Activated CD4-positive, alpha-beta T cell treated with anti-CD3 and anti-CD28 coated beads, Interleukin-2, Interleukin-6, amounts not matched to agents 100 ng/mL and 50 ng/mL, durations not matched to agents 16 hours and 8 hours (primary cell): ENCODE measurements at regions not wholly inside any gene's neighbourhood (a gene's known extent, or its start where the extent isn't known, plus 50 kb on each side); places are given as distances from the start of the nearest gene placed in this dataset.
"Not testable (repeated sequence)": the region's sequence is repeated elsewhere in the genome, so short reads cannot be mapped to it uniquely, and the experiment has no call there.

Source experiments
- DNase-seq: peaks from one replicate; pipeline ENCODE4 v3.0.0-alpha.2; 2020

- no peak for DNase-seq
Observed at GRCh38 chr5:57642698-57643097, 160.1 kb upstream of the ACTBL2 start.

DNA sequence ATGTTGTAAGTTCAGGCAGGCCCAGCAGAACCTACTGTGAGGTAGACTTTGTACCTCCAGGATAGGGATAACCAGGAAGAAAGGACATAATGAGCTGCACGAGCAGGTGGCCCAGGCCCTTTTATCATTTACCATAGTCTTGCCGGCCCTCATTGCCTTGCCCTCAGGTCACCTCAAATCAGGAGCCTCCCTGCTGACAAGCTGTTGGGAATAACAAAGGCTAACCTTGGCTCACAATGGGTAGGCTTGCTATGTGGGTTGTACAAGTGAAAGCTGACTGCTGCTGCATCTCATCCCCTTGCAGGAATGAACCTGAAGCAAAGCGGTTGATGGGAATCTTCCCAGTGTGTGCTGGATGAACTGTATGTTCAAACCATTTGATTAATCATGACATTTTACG, 159.5 kb upstream of the ACTBL2 start:
- DNase-seq: no peak

- no peak for DNase-seq
Observed at GRCh38 chr5:57635146-57635777, 152.7 kb upstream of the ACTBL2 start.

DNA sequence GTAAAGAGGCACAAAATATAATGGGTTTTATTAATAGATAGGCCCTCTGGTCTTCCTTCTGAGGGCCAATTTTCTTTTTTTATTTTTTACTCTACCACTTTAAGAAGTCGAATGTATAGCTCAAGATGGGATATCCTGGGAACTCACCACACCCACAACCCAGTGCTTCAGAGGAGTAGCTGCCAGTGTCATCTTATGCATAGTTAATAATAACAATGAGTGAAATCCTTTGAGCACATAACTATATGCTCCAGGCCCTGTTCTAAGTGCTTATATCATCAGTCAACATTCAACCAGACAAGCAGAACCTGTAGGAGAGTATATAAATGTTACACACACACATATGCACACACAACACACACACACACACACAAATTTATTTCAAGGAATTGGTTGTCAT, 150.3 kb upstream of the ACTBL2 start:
- no peak for DNase-seq

DNA sequence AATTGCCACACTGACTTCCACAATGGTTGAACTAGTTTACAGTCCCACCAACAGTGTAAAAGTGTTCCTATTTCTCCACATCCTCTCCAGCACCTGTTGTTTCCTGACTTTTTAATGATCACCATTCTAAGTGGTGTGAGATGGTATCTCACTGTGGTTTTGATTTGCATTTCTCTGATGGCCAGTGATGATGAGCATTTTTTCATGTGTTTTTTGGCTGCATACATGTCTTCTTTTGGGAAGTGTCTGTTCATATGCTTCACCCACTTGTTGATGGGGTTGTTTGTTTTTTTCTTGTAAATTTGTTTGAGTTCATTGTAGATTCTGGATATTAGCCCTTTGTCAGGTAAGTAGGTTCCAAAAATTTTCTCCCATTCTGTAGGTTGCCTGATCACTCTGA, 148.5 kb upstream of the ACTBL2 start:
- DNase-seq: not testable (repeated sequence)

DNA sequence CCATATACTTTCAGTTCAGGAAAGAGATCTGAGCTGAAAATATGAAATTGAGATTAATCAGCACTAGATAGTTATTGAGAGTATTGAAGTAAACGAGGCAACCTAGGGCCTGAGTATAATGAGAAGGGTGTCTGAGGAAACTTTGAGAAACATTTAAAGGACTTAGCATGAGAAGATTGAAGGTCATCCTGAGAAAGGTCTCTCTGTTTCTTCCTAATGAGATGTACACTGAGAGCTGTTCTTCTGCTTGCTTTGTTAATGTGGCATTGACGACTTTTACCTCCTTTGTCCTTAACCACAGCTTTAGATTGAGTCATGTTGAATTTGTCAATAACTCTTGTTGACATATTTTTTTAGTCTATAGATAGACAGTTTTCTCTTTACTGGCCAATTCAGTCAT, 145.1 kb upstream of the ACTBL2 start:
- DNase-seq: no peak

DNA sequence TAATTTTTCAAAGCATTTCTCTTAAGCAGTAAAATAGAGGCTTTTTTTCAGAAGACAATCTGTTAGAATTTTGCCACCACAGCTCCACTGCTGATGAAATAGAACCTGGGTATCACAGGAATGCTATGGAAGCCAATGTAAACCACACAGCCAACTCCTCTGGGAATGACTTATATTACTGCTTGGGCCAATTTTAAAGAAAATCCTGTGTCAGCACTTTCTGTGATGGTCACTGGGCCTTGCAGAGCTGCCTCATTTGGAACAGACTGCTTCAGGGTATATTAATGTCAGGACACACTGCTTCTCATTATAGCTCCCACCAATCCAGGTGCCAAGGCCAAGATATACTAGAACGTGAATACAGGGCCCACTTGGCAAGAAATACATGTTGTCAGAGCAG, 144.1 kb upstream of the ACTBL2 start:
- DNase-seq: no peak

- no peak for DNase-seq
Observed at GRCh38 chr5:57621624-57622023, 139.0 kb upstream of the ACTBL2 start.

DNA sequence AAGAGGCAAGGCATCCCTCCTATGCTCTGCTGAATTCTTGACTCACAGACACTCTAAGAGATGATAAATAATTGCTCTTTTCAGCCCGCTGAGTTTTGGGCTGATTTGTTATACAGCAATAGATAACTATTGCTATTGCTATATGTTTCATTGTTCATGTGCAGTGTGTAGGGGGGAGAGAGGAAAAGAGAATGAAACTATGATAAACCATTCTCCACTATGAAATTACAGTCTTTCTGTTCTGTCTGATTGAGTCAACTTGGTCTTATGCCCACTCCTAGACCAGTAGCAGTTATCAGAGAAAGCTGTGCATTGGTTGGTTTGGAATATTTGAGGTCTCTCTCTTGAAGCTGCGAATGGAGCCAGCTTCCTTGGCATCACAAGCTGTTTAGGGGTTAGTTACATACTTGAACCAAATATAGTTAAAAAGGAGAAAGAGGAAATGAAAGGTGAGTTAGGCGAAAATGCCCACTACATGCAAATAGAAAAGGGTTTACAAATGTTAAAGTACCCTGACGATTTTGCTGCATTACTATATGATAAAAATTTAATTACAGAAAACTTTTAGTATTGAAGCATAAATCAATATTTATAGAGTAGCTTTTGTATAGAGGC, 136.3 kb upstream of the ACTBL2 start:
- DNase-seq: no peak

DNA sequence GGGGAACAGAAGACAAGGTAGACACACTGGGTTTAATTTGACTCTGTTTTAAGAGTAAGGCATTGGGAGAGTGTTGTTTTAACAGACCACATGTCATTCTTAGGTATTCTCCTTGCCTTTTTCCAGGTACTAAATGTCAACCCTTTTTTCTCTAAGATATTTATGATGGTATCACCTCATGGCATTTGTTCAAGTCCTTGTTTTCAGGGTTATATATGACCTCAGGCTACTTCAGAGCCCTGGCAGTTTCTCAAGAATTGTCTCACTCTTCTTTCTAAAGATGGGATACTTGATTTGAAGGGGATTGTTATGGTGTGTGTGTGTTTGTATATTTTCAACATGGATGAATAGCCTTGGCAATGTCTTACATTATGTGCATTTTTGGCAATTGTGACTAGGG, 131.1 kb upstream of the ACTBL2 start:
- no peak for DNase-seq

DNA sequence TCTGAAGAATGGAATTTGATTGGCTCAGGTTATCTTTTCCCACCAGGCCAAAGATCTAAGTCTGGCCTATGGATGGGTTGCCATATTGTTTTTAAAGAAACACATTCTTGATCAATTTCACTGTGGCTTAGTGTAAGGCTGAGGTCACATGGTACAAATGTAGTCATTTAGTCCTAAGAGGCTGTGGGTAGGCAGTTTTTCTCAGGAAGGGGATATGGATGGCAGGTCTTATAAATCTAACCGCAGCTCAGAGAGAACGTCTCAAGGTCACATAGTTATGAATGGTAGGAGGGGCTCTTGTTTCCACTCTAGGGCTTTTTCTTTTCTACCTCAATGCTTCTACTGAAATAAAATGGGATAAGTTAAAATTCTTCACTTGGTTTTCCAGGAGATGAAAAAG, 128.6 kb upstream of the ACTBL2 start:
- no peak for DNase-seq

- DNase-seq: no peak
Observed at GRCh38 chr5:57608542-57608941, 125.9 kb upstream of the ACTBL2 start.

DNA sequence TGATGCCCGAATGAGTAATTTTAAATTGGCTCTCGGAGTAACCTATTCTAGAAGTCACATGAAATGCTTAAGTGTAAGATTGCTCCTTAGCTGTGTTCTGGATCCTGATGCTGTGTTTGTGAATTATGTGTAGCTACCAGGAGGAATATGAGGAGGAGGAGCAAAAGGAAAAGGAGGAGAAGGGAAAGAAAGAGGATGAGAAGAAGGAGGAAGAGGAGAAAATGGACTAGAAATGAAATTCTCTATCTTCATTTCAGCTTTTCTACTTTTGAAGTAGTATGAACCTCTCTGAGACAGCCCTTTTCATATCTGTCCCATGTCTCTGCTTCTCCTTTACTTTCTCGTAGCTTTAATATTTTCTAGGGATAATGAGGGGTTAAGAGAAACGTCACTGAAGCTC, 119.4 kb upstream of the ACTBL2 start:
- no peak for DNase-seq

GRCh38 chr5:57600321-57600720, 117.7 kb upstream of the ACTBL2 start:
- no peak for DNase-seq

DNA sequence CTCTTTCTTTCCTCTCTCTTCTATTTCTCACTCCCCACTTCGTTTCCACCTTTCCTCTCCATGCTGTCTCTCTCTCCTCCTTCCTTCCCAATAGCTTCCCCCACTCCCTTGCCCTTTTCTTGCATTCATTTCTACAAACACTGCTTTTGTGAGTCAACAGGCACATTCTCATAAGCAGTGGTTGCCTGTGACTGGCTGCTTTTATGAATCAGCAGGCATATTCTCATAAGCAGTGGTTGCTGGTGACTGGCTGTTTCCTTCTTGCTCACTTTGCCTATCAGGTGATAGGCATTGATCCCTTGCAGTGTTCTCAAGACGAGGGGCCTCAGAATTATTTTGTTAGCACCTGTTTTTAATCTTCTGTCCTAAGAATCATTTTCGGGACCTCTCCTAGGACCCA, 116.1 kb upstream of the ACTBL2 start:
- DNase-seq: peak; percentile 45

- no peak for DNase-seq
Observed at GRCh38 chr5:57598097-57598496, 115.5 kb upstream of the ACTBL2 start.

DNA sequence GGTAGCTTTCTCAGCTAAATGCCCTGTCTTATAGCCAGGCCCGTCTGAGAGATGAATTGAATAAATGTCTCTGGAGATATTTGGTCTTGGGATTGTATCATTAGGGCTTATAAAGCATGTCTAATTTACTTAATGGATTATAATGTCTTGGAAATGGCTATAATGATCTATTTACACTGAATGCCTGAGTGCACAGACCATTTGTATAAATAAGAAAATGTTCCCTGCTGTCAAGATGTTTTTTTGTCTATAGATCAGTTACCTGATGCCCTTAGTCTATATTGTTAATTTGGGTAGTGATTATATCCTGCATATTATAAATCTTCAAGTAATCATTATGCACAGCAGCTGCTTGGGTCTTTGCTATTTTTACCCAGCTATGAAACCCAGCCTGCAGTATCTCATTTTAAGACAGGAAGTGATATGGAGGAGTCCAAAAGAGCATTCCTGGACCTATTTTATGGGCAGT, 112.9 kb upstream of the ACTBL2 start:
- no peak for DNase-seq

DNA sequence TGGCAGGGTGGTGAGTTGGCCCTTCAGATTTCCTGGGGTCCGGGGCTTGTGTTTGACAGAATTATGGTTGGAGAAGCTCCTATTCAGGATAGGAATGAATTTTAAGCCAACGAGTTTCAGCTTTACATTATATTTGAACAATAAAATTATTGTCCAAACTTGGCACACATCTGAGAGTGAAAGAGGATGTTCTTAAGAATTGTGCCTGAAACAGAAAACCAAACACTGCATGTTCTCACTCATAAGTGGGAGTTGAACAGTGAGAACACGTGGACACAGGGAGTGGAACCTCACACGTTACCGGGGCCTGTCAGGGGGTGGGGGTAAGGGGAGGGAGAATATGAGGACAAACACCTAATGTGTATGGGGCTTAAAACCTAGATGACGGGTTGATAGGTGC, 111.8 kb upstream of the ACTBL2 start:
- DNase-seq: no peak

- no peak for DNase-seq
Observed at GRCh38 chr5:57592236-57592635, 109.6 kb upstream of the ACTBL2 start.

DNA sequence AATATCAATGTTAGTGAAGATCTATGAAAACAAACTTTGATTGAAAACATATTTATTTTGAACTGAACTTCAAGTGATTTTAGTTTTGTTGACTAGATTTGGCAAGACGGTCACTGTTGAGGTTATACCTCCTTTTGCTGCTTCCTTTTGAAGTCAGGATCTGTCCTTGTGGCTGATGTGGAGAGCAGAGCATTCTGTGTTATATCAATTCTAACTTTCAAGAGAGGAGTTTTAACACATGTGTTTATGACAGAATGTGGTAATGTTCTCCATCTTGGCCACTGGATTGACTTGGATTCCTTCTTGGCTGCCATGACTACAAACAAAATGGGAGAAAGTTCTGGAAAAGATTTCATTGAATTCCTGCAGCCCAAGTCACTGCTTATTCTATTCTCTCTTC, 104.0 kb upstream of the ACTBL2 start:
- DNase-seq: no peak

DNA sequence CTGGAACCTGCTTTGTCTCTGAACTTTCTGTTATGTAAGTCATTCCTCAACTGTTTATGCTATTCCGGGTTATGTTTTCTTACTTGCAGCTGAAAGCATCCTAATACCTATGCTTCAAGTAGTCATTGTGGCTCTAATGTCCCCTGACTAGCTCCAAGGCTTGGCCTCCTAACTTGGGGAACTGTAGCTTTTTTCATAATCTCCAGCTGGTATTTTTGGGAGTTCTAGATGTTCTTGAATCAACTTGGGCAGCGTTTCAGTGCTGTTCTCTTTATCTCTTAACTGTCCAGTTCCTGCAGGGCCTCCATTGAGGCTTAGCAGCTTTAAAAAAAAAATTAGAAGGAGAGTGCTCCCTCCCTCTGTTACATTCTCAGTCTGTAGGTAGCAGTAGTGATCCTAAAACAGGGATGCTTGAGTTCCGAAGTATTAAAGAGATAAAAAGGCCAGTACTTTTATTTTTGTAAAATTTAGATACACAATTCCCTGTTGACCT, 100.0 kb upstream of the ACTBL2 start:
- no peak for DNase-seq

DNA sequence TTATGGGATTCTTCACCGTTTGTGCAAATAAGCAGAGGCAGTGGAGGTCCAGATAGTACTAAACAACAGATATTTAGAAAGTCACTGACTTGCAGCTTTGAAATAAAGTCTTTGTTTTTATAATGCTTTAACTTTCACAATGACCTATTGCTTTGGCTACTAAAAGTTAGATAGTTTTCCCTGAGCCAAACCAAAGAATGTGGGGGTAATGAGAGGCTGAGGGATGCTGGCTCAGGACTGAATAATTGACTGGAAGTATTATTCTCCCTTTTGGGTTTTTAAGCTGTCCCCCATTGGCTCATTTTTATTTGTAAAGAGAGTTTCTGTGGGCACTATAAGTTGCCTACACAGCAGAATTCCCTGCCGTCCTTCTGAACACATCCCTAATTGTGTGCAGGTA, 99.2 kb upstream of the ACTBL2 start:
- DNase-seq: no peak

DNA sequence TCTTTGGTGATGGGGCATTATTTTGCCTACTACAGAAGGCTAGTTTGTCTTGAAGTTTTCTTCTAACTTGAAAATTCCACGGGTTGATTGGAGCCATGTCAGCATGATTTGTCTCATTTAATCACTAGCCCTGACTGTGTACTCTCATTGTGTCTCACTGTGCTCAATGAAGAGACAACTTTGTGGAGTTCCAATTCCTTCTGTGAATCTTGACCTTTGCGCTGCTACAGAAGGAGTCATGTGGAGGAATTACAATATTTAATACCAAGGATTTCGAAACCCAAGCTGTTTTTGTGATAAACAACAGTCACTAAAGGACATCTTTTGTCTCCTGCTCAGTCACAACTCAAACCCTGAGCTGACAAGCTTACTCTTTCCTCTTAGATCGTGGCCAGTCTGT, 98.6 kb upstream of the ACTBL2 start:
- DNase-seq: no peak

DNA sequence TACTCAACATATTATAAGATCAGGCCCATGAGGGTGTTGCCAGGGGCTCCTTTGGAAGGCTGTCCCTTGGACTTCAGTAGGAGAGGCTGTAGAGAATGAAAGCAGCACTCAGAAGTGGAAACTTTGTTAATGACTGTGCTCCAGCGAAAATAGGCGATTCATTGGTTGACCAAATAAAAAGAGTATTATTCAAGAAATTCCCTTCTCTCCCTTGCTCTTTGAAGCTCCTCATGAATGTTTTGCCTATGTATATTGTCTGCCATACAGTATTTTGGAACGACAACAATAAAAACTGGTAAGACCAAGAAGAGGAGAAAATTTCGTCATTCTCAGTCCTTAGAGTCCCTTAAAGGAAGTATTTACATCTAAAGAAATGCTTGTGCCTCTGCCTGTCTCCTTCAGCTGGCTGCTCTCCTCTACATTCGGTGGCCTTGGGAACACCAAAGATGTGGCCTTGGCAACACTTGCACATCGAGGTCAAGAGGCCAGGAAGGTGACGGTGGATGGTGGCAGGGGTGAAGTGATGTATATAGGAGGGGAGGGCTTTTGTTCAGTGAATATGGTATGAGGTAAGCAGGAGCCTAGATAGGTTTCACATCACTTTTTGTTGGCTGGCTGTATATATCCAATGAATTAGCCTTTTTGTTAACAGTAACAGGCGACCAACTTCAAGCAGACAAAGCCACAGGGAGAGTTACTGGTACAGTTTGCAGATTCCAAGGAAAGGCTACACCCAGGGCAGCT, 95.0 kb upstream of the ACTBL2 start:
- DNase-seq: no peak
